ENCODE measurements at regions not wholly inside any gene's neighbourhood (a gene's known extent, or its start where the extent isn't known, plus 50 kb on each side); places are given as distances from the start of the nearest gene placed in this dataset.

- Mint-ChIP-seq H3K4me3 (peak overlapping the region in 1 of 8 donors; percentile 11), H3K27ac (no peak overlapping the region), H3K27me3 (peaks cover 16 to 32% (median 25%) of the 10 kb centered on the region in 3 donors), H3K9me3 (peaks cover 0 to 20% (median 7%) of the 10 kb centered on the region in 7 donors), H3K36me3 (peaks cover 0 to 12% of the 10 kb centered on the region in 2 donors), H3K4me1 (no peaks in the 10 kb centered on the region)
- DNase-seq = no peak
- ATAC-seq (ENCODE audit: low read depth in 2 of 2) = no peak
Observed at GRCh38 chr14:101020834-101021370, 117.4 kb upstream of the RTL1 start.

DNA sequence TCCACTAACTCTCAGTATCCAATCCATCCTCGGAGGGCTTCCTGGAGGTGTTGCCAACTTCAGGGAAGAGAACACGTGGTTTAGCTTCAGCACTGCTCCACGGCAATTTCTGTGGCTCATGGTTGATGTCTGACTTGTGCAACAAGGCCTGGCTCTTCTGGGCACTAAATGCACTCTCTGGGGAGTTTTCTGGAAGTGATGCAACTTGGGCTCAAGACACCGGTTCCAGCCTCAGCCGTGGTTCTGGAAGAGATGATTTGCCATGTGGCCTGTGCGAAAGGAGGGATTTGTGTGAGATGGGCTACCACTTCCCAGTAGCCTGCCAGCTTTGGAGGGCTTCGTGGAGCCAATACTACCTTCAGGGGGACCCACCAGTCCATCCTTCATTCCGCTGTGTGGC lies 118.6 kb upstream of the RTL1 start:
- Mint-ChIP-seq H3K27me3 (peaks cover 9 to 32% (median 25%) of the 10 kb centered on the region in 3 donors), H3K36me3 (peaks cover 0 to 12% of the 10 kb centered on the region in 2 donors), H3K9me3 (peaks cover 0 to 20% (median 7%) of the 10 kb centered on the region in 7 donors), H3K4me3 (no peak overlapping the region), H3K4me1 (no peaks in the 10 kb centered on the region), H3K27ac (no peak overlapping the region)
- DNase-seq (no peak), ATAC-seq (ENCODE audit: low read depth in 2 of 2) (no peak)

DNA sequence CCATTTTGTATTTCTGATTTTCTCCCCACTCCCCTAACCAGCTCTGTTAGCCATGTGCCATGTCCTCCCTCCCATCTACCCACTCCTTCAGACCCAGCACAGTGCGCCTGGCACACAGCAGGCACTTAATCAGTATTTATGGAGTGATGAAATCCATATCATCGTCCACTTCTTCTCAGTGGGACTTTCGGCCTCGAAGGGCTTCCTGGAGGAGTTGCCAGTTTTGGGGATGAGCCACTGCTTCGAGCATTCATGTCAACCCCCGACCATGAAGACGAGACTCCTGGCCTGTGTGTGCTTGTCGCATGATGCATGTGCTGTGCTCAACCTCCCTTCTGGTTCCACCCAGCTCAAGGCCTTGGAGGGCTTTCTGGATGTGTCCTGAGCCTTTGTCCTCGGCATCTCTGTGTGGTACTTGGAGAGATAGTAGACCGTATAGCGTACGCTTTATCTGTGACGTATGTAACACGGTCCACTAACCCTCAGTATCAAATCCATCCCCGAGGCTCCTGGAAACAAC lies 119.5 kb upstream of the RTL1 start:
- no peaks in the 10 kb centered on the region for H3K4me1 Mint-ChIP-seq
- peaks cover 7 to 30% (median 25%) of the 10 kb centered on the region in 3 donors for H3K27me3 Mint-ChIP-seq
- H3K27ac Mint-ChIP-seq = no peak overlapping the region
- DNase-seq (no peak), ATAC-seq (ENCODE audit: low read depth in 2 of 2) (no peak)
- peaks cover 0 to 12% of the 10 kb centered on the region in 2 donors for H3K36me3 Mint-ChIP-seq
- H3K9me3 Mint-ChIP-seq = peaks cover 0 to 20% (median 7%) of the 10 kb centered on the region in 7 donors
- H3K4me3 Mint-ChIP-seq = no peak overlapping the region

GRCh38 chr14:101024686-101025085 lies 121.2 kb upstream of the RTL1 start:
- Mint-ChIP-seq H3K27ac (no peak overlapping the region), H3K9me3 (peaks cover 0 to 18% (median 6%) of the 10 kb centered on the region in 7 donors), H3K36me3 (peaks cover 0 to 12% of the 10 kb centered on the region in 2 donors), H3K27me3 (peaks cover 6 to 15% (median 15%) of the 10 kb centered on the region in 3 donors), H3K4me3 (no peak overlapping the region), H3K4me1 (no peaks in the 10 kb centered on the region)
- ATAC-seq (ENCODE audit: low read depth in 2 of 2) (no peak), DNase-seq (no peak)

- H3K9me3 Mint-ChIP-seq = peaks cover 0 to 14% (median 5%) of the 10 kb centered on the region in 7 donors
- no peak overlapping the region for H3K4me3 Mint-ChIP-seq
- H3K27me3 Mint-ChIP-seq = peaks cover 6 to 11% (median 10%) of the 10 kb centered on the region in 3 donors
- H3K36me3 Mint-ChIP-seq = peaks cover 0 to 8% of the 10 kb centered on the region in 2 donors
- no peak for ATAC-seq (ENCODE audit: low read depth in 2 of 2)
- no peak for DNase-seq
- no peak overlapping the region for H3K27ac Mint-ChIP-seq
- H3K4me1 Mint-ChIP-seq = no peaks in the 10 kb centered on the region
Observed at GRCh38 chr14:101025131-101025530, 121.6 kb upstream of the RTL1 start.

DNA sequence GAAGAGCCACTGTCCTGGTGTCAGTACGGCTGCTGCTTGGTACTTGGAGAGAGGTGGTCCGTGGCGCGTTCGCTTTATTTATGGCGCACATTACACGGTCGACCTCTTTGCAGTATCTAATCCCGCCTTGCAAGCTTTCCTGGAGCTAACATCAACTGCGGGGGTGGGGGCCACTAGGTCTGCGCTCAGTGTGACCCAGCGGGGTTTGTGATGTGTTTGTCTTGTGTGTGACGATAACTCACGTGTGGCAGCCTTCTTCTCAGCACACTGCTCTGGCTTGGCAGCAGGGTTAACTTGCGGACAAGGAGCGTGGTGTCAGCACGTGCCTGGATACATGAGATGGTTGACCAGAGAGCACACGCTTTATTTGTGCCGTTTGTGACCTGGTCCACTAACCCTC lies 122.2 kb upstream of the RTL1 start:
- no peak for DNase-seq
- Mint-ChIP-seq H3K4me3 (no peak overlapping the region), H3K27ac (no peak overlapping the region), H3K9me3 (peaks cover 0 to 9% (median 3%) of the 10 kb centered on the region in 7 donors), H3K4me1 (no peaks in the 10 kb centered on the region), H3K36me3 (peaks cover 0 to 2% of the 10 kb centered on the region in 2 donors), H3K27me3 (peaks cover 5 to 6% (median 5%) of the 10 kb centered on the region in 3 donors)
- ATAC-seq (ENCODE audit: low read depth in 2 of 2) = no peak

- ATAC-seq (ENCODE audit: low read depth in 2 of 2) = no peak
- H3K4me1 Mint-ChIP-seq = no peaks in the 10 kb centered on the region
- H3K36me3 Mint-ChIP-seq = no peaks in the 10 kb centered on the region
- no peak for DNase-seq
- no peak overlapping the region for H3K27ac Mint-ChIP-seq
- peaks cover 0 to 6% (median 0%) of the 10 kb centered on the region in 3 donors for H3K27me3 Mint-ChIP-seq
- no peak overlapping the region for H3K4me3 Mint-ChIP-seq
- peaks cover 0 to 7% (median 2%) of the 10 kb centered on the region in 7 donors for H3K9me3 Mint-ChIP-seq
Observed at GRCh38 chr14:101026341-101026740, 122.8 kb upstream of the RTL1 start.

GRCh38 chr14:101027291-101027690 lies 123.8 kb upstream of the RTL1 start:
- no peak overlapping the region for H3K27ac Mint-ChIP-seq
- H3K27me3 Mint-ChIP-seq = peaks cover 0 to 4% (median 0%) of the 10 kb centered on the region in 3 donors
- no peaks in the 10 kb centered on the region for H3K36me3 Mint-ChIP-seq

DNA sequence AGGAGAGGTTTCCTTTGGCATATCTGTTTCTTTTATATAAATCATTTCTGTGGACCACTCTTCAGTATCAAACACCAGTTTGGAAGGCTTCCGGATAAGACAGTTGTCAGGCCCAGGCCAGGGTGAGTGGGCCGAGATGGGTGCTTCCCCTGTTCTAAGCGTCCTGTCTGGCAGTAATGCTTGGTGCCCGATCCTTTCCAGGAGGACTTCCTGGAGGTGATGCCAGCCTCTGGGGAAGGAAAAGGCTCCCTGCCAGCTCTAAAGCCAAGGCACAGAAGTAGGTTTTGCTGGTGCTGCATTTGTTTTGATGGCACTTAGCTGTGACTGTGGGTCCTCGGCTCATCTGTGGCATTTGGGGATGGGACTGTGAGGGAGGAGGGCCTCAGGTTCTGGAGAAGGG lies 124.4 kb upstream of the RTL1 start:
- no peaks in the 10 kb centered on the region for H3K36me3 Mint-ChIP-seq
- ATAC-seq (ENCODE audit: low read depth in 2 of 2) (no peak), DNase-seq (no peak)
- no peaks in the 10 kb centered on the region for H3K27me3 Mint-ChIP-seq
- H3K9me3 Mint-ChIP-seq = peaks cover 0 to 7% (median 2%) of the 10 kb centered on the region in 7 donors
- no peak overlapping the region for H3K4me3 Mint-ChIP-seq
- no peaks in the 10 kb centered on the region for H3K4me1 Mint-ChIP-seq
- H3K27ac Mint-ChIP-seq = no peak overlapping the region

More at GRCh38 chr14:101027291-101027690, 123.8 kb upstream of the RTL1 start:
- Mint-ChIP-seq H3K4me3 (no peak overlapping the region), H3K9me3 (peaks cover 0 to 7% (median 2%) of the 10 kb centered on the region in 7 donors), H3K4me1 (no peaks in the 10 kb centered on the region)
- no peak for ATAC-seq (ENCODE audit: low read depth in 2 of 2)
- no peak for DNase-seq

DNA sequence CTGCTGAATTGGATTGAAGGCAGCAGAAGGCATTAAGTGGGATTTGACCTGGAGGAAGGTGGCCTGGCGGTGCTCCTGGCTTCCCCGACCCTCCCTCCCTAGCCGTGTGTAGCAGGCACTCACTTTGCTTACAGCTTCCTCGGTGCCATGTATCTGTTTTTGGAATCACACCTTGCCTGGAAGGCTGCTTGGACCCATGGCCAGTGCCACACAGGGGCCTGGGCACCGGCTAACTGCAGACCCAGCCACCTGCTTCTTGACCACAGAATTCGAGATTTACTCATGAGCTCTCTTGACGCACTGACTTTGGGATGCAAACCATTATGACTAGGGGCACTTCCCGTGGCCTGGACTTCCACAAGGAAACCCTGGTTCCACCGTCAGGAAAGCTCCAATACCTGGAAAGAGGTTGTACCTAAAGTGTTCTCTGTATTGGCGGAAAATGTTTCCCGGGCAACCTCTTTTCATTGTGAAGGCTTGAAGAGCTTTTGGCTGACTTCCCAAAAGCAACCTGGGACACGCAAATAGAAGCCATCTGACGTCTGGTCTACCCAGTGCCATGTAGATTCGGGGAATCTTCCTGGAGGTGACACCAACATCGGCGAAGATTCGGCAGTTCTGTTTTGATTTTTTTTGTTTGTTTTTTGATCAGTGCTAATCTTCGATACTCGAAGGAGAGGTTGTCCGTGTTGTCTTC lies 125.6 kb upstream of the RTL1 start:
- Mint-ChIP-seq H3K4me3 (peak overlapping the region in 1 of 8 donors; percentile 2), H3K36me3 (no peaks in the 10 kb centered on the region), H3K4me1 (no peaks in the 10 kb centered on the region), H3K9me3 (peaks cover 0 to 9% (median 0%) of the 10 kb centered on the region in 7 donors), H3K27ac (no peak overlapping the region), H3K27me3 (no peaks in the 10 kb centered on the region)
- no peak for DNase-seq
- no peak for ATAC-seq (ENCODE audit: low read depth in 2 of 2)

DNA sequence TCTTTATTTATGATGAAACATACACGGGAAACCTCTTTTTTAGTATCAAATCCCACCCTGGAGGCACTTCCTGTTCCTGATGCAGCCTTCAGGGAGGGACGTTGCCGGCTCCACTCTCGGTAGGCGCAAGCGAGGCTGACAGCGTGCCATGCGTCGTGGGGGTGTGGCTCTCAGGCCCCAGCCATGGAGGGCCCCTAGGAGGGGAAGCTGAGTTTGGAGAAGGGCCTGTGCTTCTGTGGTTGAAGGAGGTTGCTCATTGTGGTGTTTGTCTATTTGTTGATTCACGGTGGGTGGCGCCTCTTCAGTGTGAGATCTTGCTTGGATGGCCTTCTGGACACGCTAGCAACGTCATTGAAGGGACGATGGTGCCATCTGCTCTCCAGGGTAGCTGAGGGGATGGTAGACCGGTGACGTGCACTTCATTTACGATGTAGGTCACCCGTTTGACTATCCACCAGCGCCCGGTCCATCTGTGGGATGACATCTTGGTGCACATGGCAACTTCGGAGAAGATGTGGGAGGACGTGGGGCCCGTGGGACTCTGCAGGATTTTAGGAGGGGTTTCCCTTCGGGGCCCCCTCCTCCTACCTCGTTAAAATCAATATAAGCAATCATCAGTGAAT lies 126.3 kb upstream of the RTL1 start:
- ATAC-seq (ENCODE audit: low read depth in 2 of 2) (no peak), DNase-seq (no peak)
- Mint-ChIP-seq H3K27me3 (no peaks in the 10 kb centered on the region), H3K27ac (no peak overlapping the region), H3K36me3 (no peaks in the 10 kb centered on the region), H3K4me3 (no peak overlapping the region), H3K4me1 (no peaks in the 10 kb centered on the region), H3K9me3 (peaks cover 0 to 9% (median 0%) of the 10 kb centered on the region in 7 donors)

- no peaks in the 10 kb centered on the region for H3K27me3 Mint-ChIP-seq
- ATAC-seq (ENCODE audit: low read depth in 2 of 2) = no peak
Observed at GRCh38 chr14:101030586-101030985, 127.1 kb upstream of the RTL1 start.

GRCh38 chr14:101031186-101031585 lies 127.7 kb upstream of the RTL1 start:
- no peaks in the 10 kb centered on the region for H3K36me3 Mint-ChIP-seq
- H3K4me1 Mint-ChIP-seq = no peaks in the 10 kb centered on the region
- DNase-seq = no peak
- peaks cover 0 to 9% (median 0%) of the 10 kb centered on the region in 7 donors for H3K9me3 Mint-ChIP-seq
- no peak overlapping the region for H3K4me3 Mint-ChIP-seq
- no peak overlapping the region for H3K27ac Mint-ChIP-seq
- H3K27me3 Mint-ChIP-seq = no peaks in the 10 kb centered on the region
- ATAC-seq (ENCODE audit: low read depth in 2 of 2) = no peak

More at GRCh38 chr14:101030586-101030985, 127.1 kb upstream of the RTL1 start:
- no peak overlapping the region for H3K4me3 Mint-ChIP-seq
- H3K27ac Mint-ChIP-seq = no peak overlapping the region
- H3K36me3 Mint-ChIP-seq = no peaks in the 10 kb centered on the region
- DNase-seq = no peak
- H3K9me3 Mint-ChIP-seq = peaks cover 0 to 9% (median 0%) of the 10 kb centered on the region in 7 donors
- no peaks in the 10 kb centered on the region for H3K4me1 Mint-ChIP-seq

Data from naive B cell (primary cell).